ENCODE measurements at regions not wholly inside any gene's neighbourhood (a gene's known extent, or its start where the extent isn't known, plus 50 kb on each side); places are given as distances from the start of the nearest gene placed in this dataset.

DNA sequence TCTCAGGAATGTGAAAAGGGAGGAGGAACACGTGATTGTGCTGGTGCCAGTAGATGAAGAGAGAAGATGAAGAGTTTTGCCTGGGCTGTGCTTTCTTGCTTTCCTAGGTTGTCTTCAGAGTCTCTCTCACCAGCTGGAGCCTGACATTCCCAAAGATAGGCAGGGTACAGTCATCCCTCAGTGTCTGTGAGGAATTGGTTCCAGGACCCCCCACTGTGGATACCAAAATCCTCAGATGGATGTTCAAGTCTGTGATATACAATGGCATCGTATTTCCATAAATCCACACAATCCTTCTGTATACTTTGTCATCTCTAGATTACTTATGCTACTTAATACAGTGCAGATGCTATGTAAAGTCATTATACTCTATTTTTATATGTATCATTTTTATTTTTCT lies 113.5 kb downstream of the SAMD5 start:
- TF ChIP-seq, protein P1, sequence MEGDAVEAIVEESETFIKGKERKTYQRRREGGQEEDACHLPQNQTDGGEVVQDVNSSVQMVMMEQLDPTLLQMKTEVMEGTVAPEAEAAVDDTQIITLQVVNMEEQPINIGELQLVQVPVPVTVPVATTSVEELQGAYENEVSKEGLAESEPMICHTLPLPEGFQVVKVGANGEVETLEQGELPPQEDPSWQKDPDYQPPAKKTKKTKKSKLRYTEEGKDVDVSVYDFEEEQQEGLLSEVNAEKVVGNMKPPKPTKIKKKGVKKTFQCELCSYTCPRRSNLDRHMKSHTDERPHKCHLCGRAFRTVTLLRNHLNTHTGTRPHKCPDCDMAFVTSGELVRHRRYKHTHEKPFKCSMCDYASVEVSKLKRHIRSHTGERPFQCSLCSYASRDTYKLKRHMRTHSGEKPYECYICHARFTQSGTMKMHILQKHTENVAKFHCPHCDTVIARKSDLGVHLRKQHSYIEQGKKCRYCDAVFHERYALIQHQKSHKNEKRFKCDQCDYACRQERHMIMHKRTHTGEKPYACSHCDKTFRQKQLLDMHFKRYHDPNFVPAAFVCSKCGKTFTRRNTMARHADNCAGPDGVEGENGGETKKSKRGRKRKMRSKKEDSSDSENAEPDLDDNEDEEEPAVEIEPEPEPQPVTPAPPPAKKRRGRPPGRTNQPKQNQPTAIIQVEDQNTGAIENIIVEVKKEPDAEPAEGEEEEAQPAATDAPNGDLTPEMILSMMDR (IDR thresholded peaks at IDR 0.05), result no peak
- TF ChIP-seq POLR2A (IDR thresholded peaks at IDR 0.05), result no peak

Measured in esophagus squamous epithelium (tissue), 4 donors.